K562 (cell line): ENCODE measurements at regions not wholly inside any gene's neighbourhood (a gene's known extent, or its start where the extent isn't known, plus 50 kb on each side); places are given as distances from the start of the nearest gene placed in this dataset.

ENCODE experiments used
- BRCA1 ChIP-seq, 2 experiments: fragments of 450-650 bp in 1 of 2; sonication (generic) in 1 of 2; formaldehyde crosslinking in 1 of 2; IDR thresholded peaks; 2 replicates each; pipeline versions ENCODE4 v1.5.0 to v1.6.1; 2017 to 2020; ENCODE audit warnings: mild to moderate bottlenecking in 1 of 2, missing genetic modification reagents in 1 of 2
- TF ChIP-seq, protein P1 (sequence below): sonication (generic); formaldehyde crosslinking; IDR thresholded peaks from 2 replicates; pipeline ENCODE4 v1.9.0; 2022; ENCODE audit warnings: mild to moderate bottlenecking, missing genetic modification reagents
- TF ChIP-seq, protein P2 (sequence below), 3 experiments: IDR thresholded peaks in 2 of 3; conservative IDR thresholded peaks in 1 of 3; 2 replicates each; pipeline ENCODE4 v1.5.1; 2011 to 2012; ENCODE audit warnings: low read length in 3 of 3, mild to moderate bottlenecking in 3 of 3, control low read depth in 2 of 3, improper control_type of control experiment in 1 of 3, inconsistent platforms in 1 of 3, low read depth in 1 of 3, mixed read lengths in 1 of 3, moderate library complexity in 1 of 3; ENCODE audit not compliant: insufficient read depth in 2 of 3

DNA sequence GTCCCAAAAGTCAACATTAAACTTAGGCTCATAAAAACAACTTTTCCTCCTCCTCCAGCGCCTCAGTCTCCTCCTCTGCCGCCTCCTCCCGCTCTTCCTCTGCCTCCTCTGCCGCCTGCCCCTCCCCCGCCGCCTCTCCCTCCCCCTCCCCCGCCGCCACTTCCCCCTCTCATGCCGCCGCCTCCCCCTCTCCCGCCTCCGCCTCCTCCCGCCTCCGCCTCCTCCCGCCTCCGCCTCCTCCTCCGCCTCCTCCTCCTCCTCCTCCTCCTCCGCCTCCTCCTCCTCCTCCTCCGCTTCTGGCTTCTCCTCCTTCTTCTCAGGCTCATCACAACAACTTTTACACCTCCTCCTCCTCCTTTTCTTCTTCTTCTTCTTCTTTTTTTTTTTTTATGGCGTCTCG lies 599.9 kb downstream of the TMEM182 start:
- TF ChIP-seq, protein P1, sequence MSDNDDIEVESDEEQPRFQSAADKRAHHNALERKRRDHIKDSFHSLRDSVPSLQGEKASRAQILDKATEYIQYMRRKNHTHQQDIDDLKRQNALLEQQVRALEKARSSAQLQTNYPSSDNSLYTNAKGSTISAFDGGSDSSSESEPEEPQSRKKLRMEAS (CRISPR knock-in tag): no peak
- TF ChIP-seq BRCA1 (IDR thresholded peaks at IDR 0.05): no peak
- TF ChIP-seq BRCA1 (CRISPR knock-in tag; IDR thresholded peaks at IDR 0.05): no peak
- TF ChIP-seq, protein P2, sequence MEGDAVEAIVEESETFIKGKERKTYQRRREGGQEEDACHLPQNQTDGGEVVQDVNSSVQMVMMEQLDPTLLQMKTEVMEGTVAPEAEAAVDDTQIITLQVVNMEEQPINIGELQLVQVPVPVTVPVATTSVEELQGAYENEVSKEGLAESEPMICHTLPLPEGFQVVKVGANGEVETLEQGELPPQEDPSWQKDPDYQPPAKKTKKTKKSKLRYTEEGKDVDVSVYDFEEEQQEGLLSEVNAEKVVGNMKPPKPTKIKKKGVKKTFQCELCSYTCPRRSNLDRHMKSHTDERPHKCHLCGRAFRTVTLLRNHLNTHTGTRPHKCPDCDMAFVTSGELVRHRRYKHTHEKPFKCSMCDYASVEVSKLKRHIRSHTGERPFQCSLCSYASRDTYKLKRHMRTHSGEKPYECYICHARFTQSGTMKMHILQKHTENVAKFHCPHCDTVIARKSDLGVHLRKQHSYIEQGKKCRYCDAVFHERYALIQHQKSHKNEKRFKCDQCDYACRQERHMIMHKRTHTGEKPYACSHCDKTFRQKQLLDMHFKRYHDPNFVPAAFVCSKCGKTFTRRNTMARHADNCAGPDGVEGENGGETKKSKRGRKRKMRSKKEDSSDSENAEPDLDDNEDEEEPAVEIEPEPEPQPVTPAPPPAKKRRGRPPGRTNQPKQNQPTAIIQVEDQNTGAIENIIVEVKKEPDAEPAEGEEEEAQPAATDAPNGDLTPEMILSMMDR (IDR thresholded peaks at IDR 0.05 in 2 of 3, conservative IDR thresholded peaks at IDR 0.05 in 1 of 3; ENCODE audit: insufficient read depth in 2 of 3, low read depth in 1 of 3, low read length in 3 of 3): no peak
